ENCODE measurements at regions not wholly inside any gene's neighbourhood (a gene's known extent, or its start where the extent isn't known, plus 50 kb on each side); places are given as distances from the start of the nearest gene placed in this dataset.

DNA sequence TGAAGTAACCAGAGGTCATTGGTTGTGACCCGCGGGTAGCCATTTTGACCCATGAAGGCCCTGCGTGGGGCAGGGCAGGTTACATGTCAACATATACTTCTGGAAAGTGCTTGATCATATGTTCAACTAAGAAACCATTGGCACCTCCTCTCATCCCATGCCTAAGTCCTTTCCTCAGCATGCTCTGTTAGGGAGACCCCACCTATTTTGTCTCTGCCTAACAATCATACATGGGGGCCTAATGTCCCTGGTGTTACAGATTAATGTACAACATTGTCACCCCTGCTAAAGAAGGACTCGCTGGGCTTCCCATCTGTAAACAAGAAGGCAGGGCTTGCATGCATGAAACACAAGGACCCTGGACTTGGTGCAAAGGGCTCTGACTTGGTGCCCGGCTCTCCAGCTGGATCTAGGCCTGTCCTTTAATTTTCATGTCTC is 133.7 kb upstream of the TNS3 start:
- FAIRE-seq = no peak

More for the DNA sequence above, 133.7 kb upstream of the TNS3 start:
- no peaks in the 10 kb centered on the region for H3K79me2 ChIP-seq (ENCODE audit: control insufficient read depth in 1 of 2, insufficient read depth in 2 of 2, low read length in 2 of 2)
- H3K23ac ChIP-seq (ENCODE audit: insufficient read length) = no peak overlapping the region
- H2BK20ac ChIP-seq (ENCODE audit: low read length) = no peak overlapping the region
- H2BK12ac ChIP-seq (ENCODE audit: low read depth, low read length) = no peak overlapping the region
- H2BK5ac ChIP-seq (ENCODE audit: low read depth, low read length) = no peak overlapping the region
- H3K4me1 ChIP-seq (replicated peaks in 1 of 4; ENCODE audit: control insufficient read depth in 3 of 4, insufficient read depth in 4 of 4, low read length in 3 of 4) = no peaks in the 10 kb centered on the region
- H2AK5ac ChIP-seq (ENCODE audit: low read depth, low read length) = no peak overlapping the region
- H4K91ac ChIP-seq (replicated peaks; ENCODE audit: insufficient read length, low read length) = no peak overlapping the region
- no peak overlapping the region for H3K4me3 ChIP-seq (ENCODE audit: extremely low read depth in 1 of 4, insufficient read depth in 2 of 4, low read depth in 3 of 4, low read length in 4 of 4)
- H3K36me3 ChIP-seq (ENCODE audit: control insufficient read depth in 2 of 4, insufficient read depth in 4 of 4, low read length in 3 of 4) = no peaks in the 10 kb centered on the region
- CTCF ChIA-PET (ENCODE audit: partially characterized antibody) = no interaction called here
- no peak overlapping the region for H3K18ac ChIP-seq (ENCODE audit: extremely low read depth, low read length)
- H3K4ac ChIP-seq (replicated peaks; ENCODE audit: insufficient read length, low read depth, low read length) = no peak overlapping the region
- H3K27ac ChIP-seq (ENCODE audit: low read depth, low read length) = no peak overlapping the region
- WGBS, 2 experiments (ENCODE audit: extremely low coverage in 1 of 2, insufficient coverage in 1 of 2, insufficient read length in 1 of 2, insufficient replicate concordance in 2 of 2, low coverage in 1 of 2, low lambda C conversion rate in 2 of 2, missing lambda C conversion rate in 1 of 2) = 95% methylated on average over 5 of the region's 5 CpGs; no CpG with 5 or more reads in 1 of the 2 experiments
- no peaks in the 10 kb centered on the region for H4K20me1 ChIP-seq (replicated peaks in 1 of 2; ENCODE audit: control insufficient read depth in 1 of 2, insufficient read depth in 2 of 2, low read length in 2 of 2)
- H3K4me2 ChIP-seq (ENCODE audit: insufficient read depth in 1 of 2, low read depth in 2 of 2, low read length in 2 of 2) = no peak overlapping the region
- H3K9me3 ChIP-seq (ENCODE audit: insufficient read depth in 2 of 2, low read depth in 1 of 2, low read length in 1 of 2) = no peaks in the 10 kb centered on the region
- no peak overlapping the region for H4K5ac ChIP-seq (ENCODE audit: insufficient read length, low read depth, low read length)
- H2BK120ac ChIP-seq (replicated peaks; ENCODE audit: low read depth, low read length) = no peak overlapping the region
- no peaks in the 10 kb centered on the region for H3K27me3 ChIP-seq (replicated peaks in 1 of 4; ENCODE audit: control insufficient read depth in 3 of 4, extremely low read depth in 1 of 4, insufficient read depth in 3 of 4, low read length in 3 of 4)
- no peak overlapping the region for H3K14ac ChIP-seq (ENCODE audit: insufficient read length)
- H3K56ac ChIP-seq (replicated peaks; ENCODE audit: insufficient read length, low read depth, low read length) = no peak overlapping the region
- H4K8ac ChIP-seq (ENCODE audit: extremely low read depth, insufficient read depth, low read length) = no peak overlapping the region; the same call in 1 of the 2 replicates
- no peaks in the 10 kb centered on the region for H3K79me1 ChIP-seq (ENCODE audit: low read depth, low read length)
- no peak overlapping the region for H2BK15ac ChIP-seq (ENCODE audit: low read length)
- no peaks in the 10 kb centered on the region for H3K23me2 ChIP-seq (ENCODE audit: low read depth, low read length)
- H2AFZ ChIP-seq (ENCODE audit: low read length) = no peak overlapping the region
- DNase-seq (ENCODE audit: low read depth in 1 of 2, low spot score in 2 of 2) = no peak
- TF ChIP-seq SIX5 (IDR thresholded peaks at IDR 0.05; ENCODE audit: low read depth, low read length) (no peak), ASH2L (IDR thresholded peaks at IDR 0.05; ENCODE audit: low read length) (no peak), KDM5A (IDR thresholded peaks at IDR 0.05; ENCODE audit: low read length) (no peak), RAD21 (IDR thresholded peaks at IDR 0.05 in 1 of 2, conservative IDR thresholded peaks at IDR 0.05 in 1 of 2; ENCODE audit: low read depth in 2 of 2, low read length in 2 of 2) (no peak), SAP30 (IDR thresholded peaks at IDR 0.05; ENCODE audit: insufficient read depth, insufficient replicate concordance, low read length) (no peak)
- no peak overlapping the region for H3K9ac ChIP-seq (replicated peaks in 1 of 4; ENCODE audit: extremely low read depth in 1 of 4, low read depth in 3 of 4, low read length in 3 of 4)
- POLR2A ChIA-PET (ENCODE audit: partially characterized antibody) = no interaction called here
